SHP77 (cell line): ENCODE measurements at regions not wholly inside any gene's neighbourhood (a gene's known extent, or its start where the extent isn't known, plus 50 kb on each side); places are given as distances from the start of the nearest gene placed in this dataset.

Source experiments
- DNase-seq, 2 experiments: peaks; one replicate each; lab custom pipeline; 2025; lab: John Stamatoyannopoulos, UW

GRCh38 chr4:160233141-160233540 lies 1130.3 kb downstream of the RAPGEF2 start:
- DNase-seq: no peak

- DNase-seq: no peak
These were observed 1132.4 kb downstream of the RAPGEF2 start for GRCh38 chr4:160235285-160235684.

- no peak for DNase-seq
These were observed 1132.9 kb downstream of the RAPGEF2 start for GRCh38 chr4:160235771-160236170.

GRCh38 chr4:160238790-160239189 lies 1135.9 kb downstream of the RAPGEF2 start:
- DNase-seq: no peak

- no peak for DNase-seq
These were observed 1144.3 kb downstream of the RAPGEF2 start for GRCh38 chr4:160247091-160247656.

DNA sequence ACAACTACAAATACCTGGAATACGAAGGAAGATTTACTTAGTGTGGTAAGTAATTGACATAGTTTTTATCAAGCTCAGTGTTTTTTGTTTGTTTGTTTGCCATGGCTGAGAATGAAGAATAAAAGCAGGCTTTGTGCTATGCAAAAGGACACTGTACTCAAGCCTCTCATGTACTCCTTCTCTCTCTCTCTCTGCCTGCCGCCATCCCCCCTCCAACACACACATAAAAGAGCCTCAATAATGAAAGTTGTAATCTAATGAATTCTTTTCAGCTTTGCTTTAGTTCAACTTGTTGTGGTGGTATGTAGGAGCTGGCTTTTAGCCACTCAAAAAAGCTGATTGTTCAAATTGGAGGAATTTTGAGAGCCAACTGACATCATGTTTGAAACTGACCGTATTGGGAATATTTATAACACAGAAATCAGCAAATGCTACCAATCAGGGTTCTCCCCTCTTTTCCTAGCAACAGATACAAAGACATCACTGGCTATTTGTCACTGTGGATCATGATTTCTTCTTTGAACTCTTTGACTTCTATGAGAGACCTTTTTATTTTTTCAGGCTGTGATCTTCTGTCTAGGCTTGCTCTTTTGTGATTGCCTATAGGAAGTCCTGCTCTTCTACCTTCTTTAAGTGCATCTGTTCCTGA lies 1148.8 kb downstream of the RAPGEF2 start:
- DNase-seq: no peak

GRCh38 chr4:160257318-160257717 lies 1154.4 kb downstream of the RAPGEF2 start:
- no peak for DNase-seq

GRCh38 chr4:160265014-160265413 lies 1162.1 kb downstream of the RAPGEF2 start:
- DNase-seq: no peak

DNA sequence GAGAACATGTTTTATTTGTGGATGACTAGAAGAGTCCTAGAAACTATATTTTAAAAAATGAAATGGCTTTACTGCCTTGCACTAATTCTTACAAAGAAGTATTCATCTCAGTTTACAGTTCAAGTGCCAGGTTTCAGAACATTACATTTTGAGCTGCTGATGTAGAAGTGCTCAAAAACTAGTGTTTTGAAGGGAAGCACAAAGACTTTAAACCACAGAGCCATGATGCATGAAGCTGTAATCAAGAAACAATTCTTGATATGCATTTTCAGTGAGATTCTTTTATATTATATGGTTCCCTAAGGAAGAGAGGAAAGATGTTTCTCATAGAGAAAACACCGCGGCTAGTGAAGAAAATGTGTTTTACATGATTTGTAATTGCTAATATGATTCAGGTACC lies 1163.0 kb downstream of the RAPGEF2 start:
- DNase-seq: no peak

DNA sequence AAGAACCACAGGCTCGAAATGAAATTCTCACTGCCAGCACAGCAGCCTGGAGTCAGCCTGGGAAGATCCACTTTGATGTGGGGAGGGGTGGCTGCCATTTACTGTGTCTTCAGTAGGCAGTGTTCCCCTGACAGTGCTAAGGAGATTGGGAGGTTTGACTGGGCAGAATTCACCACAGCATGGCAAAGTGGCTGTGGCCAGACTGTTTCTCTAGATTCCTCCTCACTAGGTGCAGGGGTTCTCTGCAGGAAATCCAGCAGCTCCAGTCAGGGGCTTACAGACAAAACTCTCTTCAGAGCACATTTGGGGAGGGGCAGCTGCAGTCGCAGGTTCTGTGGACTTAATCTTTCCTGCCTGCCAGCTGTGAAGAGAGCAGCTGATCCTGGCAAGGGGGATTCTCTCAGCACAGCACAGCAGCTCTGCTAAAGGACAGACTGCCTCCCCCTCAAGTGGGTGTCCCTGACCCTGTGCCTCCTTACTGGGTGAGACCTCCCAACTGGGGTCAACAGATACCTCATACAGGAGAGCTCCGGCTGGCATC lies 1174.0 kb downstream of the RAPGEF2 start:
- no peak for DNase-seq

DNA sequence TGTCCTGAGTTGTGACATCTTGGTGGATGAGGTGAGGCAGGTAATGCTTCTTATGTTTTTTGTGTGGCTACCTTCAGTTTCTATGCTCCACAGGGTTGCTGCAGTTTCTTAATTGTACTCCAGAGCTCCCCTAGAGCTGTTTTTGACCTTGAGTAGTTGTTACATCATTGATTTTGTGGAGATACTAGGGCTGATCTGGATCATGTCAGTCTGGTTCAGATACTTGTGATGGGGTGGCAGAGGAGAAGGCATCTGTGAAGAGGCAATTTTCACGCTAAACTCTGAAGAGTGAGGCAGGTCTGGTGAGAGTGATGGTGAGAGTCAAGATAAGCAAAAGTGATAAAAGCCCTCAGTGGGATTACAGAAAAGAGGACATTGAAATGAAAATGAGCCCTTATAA lies 1180.2 kb downstream of the RAPGEF2 start:
- DNase-seq: no peak

- no peak for DNase-seq
These were observed 1181.6 kb downstream of the RAPGEF2 start for GRCh38 chr4:160284516-160284915.

DNA sequence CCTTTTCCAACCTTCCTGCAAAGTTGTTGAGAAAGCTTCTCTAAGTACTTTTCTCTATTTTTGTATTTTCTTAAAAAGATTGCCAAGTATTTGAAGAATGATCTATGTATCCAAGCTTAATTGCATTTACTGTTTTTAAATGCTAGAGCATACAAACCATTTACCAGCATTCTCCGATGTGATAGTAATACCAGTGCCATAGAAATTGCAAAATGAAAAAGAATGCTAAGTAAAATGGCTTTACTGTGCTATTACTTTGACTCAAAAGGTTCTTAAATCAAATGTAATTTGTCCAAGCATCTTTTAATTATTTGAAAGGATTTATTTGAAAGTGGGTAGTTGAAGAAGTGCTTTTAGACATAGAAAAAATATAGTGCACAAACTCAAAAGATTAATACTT lies 1183.2 kb downstream of the RAPGEF2 start:
- no peak for DNase-seq

DNA sequence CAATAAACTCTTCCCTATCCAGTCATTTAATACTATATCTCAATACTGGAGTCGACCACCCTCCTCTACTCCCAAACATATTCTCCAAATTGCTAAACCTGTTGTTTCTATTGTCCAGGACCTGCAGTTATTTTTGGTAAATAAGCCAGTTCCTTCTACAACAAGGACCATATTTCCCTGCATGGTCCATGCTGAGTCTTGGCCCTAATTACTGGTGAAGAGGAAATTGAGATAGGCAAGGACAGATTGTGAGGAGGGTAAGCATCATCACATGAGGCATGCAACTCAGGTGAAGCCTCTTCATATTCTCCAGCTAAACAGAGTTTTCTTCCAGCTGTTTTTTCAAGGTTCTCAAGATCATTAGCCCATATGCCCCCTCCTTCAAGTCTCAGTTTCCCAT lies 1193.6 kb downstream of the RAPGEF2 start:
- no peak for DNase-seq

GRCh38 chr4:160299177-160299576 lies 1196.3 kb downstream of the RAPGEF2 start:
- DNase-seq: no peak

- DNase-seq: no peak
These were observed 1196.7 kb downstream of the RAPGEF2 start for GRCh38 chr4:160299608-160300007.

DNA sequence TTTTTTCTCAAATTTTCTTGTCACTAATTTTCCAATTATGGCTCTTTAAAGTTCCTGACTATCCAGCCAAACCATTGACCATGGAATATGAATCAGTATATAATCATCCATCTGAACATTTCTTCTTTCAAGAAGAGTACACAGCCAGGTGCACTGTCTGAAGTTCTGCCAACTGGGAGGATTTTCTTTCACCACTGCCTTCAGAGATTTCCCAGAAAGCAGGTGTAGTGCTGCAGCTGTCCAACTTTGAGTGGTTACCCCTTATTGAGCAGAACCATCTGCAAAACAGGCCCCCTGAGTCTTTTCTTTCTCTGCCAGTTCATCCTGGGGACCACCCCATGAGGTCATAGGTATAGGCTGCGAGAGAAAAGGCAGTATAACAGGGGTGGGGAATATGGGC lies 1213.2 kb downstream of the RAPGEF2 start:
- no peak for DNase-seq

- no peak for DNase-seq
These were observed 1215.8 kb downstream of the RAPGEF2 start for GRCh38 chr4:160318567-160319220.

DNA sequence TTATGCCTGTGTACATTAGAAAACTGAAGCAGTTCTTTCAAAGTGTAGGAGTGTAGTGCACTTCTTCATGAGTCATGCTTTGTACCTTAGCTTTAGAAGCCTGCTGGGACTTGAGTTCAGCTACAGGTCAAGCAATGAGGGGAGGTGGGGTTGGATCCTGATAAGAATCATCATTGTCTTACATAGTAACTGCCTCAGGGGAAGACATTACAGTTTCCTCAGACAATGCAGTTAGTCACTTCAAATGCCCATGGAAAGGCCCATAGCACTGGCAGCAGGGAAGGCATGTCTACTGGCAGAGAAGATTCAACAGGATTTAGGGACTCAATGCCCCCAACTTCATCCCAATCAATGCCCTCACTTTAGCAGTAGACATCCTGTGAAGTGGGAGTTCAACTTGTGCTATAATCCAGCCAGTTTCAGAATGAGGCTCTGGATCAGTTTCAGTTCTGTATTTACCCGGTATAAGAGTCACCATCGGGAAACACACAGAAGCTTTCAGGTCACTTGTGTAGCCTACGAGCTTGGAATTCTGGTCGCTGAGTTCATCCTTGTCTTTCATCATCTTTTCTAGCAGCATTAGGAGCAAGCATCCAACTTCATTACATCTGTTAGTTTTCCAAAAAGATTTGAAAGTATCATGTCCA lies 1216.5 kb downstream of the RAPGEF2 start:
- DNase-seq: no peak

GRCh38 chr4:160319868-160320260 lies 1217.0 kb downstream of the RAPGEF2 start:
- no peak for DNase-seq

GRCh38 chr4:160326110-160326509 lies 1223.2 kb downstream of the RAPGEF2 start:
- DNase-seq: no peak

DNA sequence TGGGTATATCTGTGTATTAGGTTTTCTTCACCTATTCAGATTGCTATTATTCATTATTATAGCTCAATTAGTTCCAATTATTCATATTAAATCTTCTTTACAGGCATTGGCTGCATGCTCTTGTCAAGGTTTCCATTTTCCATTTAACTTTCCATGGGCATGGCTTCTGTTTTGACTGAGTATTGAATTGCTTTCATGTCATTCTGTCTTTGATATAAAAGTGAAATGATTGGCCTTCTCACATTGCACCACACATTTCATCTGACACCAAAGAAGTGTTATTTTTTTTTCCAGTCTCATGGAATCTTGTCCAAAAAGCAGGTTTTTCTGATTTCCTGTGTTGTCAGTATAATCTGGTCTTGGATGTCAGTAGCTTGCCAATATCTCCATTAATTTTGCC lies 1244.3 kb downstream of the RAPGEF2 start:
- DNase-seq: no peak

DNA sequence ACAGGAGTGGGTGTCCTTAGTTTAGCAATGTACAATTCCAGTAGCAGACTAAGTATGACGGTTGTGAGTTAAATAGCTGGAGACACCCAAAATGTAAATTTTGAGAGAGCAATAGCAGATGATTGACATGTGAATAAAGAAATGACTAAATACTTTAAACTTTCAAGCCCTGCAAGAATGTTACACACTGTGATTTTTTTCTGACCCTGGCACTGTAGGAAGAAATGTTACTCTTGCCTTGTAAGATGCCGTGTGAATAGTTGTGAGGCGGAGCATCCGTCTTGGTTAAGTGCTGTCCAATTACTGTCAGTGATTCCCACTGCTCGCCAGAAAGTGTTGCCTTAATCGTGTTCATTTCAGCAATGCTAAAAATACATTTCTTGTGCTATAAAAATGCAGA lies 1248.1 kb downstream of the RAPGEF2 start:
- no peak for DNase-seq
